Mesendoderm (in vitro differentiated cells): ENCODE measurements at regions not wholly inside any gene's neighbourhood (a gene's known extent, or its start where the extent isn't known, plus 50 kb on each side); places are given as distances from the start of the nearest gene placed in this dataset.

Source experiments
- DNase-seq: peaks from one replicate; pipeline ENCODE4 v3.0.0; 2013
- H2AK5ac ChIP-seq: 2 replicates; pipeline ENCODE4 v1.6.1; 2013; ENCODE audit warnings: low read length, inconsistent platforms
- H2BK120ac ChIP-seq: 2 replicates; pipeline ENCODE4 v1.6.1; 2013; ENCODE audit warnings: low read depth, mild to moderate bottlenecking, low read length, moderate library complexity, mixed read lengths
- H2BK15ac ChIP-seq: replicated peaks from 2 replicates; pipeline ENCODE4 v1.6.1; 2013; ENCODE audit warnings: low read depth, mild to moderate bottlenecking, moderate library complexity
- H2BK5ac ChIP-seq: 2 replicates; pipeline ENCODE4 v1.6.1; 2013; ENCODE audit warnings: low read length, inconsistent platforms
- H3K18ac ChIP-seq: 2 replicates; pipeline ENCODE4 v1.6.1; 2013; ENCODE audit warnings: mild to moderate bottlenecking, low read length, mixed read lengths
- H3K23ac ChIP-seq: one replicate; pipeline ENCODE4 v1.6.1; 2013; ENCODE audit warnings: low read length
- H3K27ac ChIP-seq: 2 replicates; pipeline ENCODE4 v1.5.1; 2013; ENCODE audit warnings: low read depth, mild to moderate bottlenecking, inconsistent platforms, low read length, moderate library complexity
- H3K27me3 ChIP-seq: 2 replicates; pipeline ENCODE4 v1.6.1; 2013; ENCODE audit warnings: low read length, control low read depth, mild to moderate bottlenecking, inconsistent platforms; ENCODE audit not compliant: insufficient read depth, poor library complexity
- H3K36me3 ChIP-seq: 2 replicates; pipeline ENCODE4 v1.6.1; 2013; ENCODE audit warnings: low read length, inconsistent platforms; ENCODE audit not compliant: control insufficient read depth, insufficient read depth
- H3K4ac ChIP-seq: one replicate; pipeline ENCODE4 v1.6.1; 2013; ENCODE audit warnings: low read depth, mild to moderate bottlenecking, low read length, moderate library complexity
- H3K4me1 ChIP-seq: 2 replicates; pipeline ENCODE4 v1.6.1; 2013; ENCODE audit warnings: low read depth, low read length, inconsistent platforms; ENCODE audit not compliant: control insufficient read depth
- H3K4me2 ChIP-seq: 2 replicates; pipeline ENCODE4 v1.6.1; 2013; ENCODE audit warnings: low read length
- H3K4me3 ChIP-seq: 2 replicates; pipeline ENCODE4 v1.5.1; 2013; ENCODE audit warnings: mild to moderate bottlenecking, low read length
- H3K56ac ChIP-seq: one replicate; pipeline ENCODE4 v1.6.1; 2013; ENCODE audit warnings: low read length
- H3K79me1 ChIP-seq: 2 replicates; pipeline ENCODE4 v1.6.1; 2013; ENCODE audit warnings: low read length, inconsistent platforms
- H3K79me2 ChIP-seq: 2 replicates; pipeline ENCODE4 v1.6.1; 2013; ENCODE audit warnings: mild to moderate bottlenecking, low read length; ENCODE audit not compliant: control insufficient read depth, insufficient read depth
- H3K9ac ChIP-seq: 2 replicates; pipeline ENCODE4 v1.6.1; 2013; ENCODE audit warnings: low read length, inconsistent platforms
- H4K5ac ChIP-seq: one replicate; pipeline ENCODE4 v1.6.1; 2013; ENCODE audit warnings: low read length
- H4K8ac ChIP-seq: one replicate; pipeline ENCODE4 v1.6.1; 2013; ENCODE audit warnings: low read depth, mild to moderate bottlenecking, control low read depth, low read length, moderate library complexity
- WGBS: extraction: QIAGEN DNeasy Blood & Tissue Kit; methylation state at CpG from one replicate; pipeline ENCODE4 v1.1.7; 2013; ENCODE audit warnings: low lambda C conversion rate, missing lambda C conversion rate; ENCODE audit not compliant: insufficient coverage; ENCODE audit errors: extremely low coverage; 5-methylcytosine and 5-hydroxymethylcytosine counted together

GRCh38 chr21:35232545-35233176, 183.6 kb upstream of the RUNX1 start:
- Histone ChIP-seq H3K27me3 (no peaks in the 10 kb centered on the region), H3K36me3 (no peaks in the 10 kb centered on the region), H3K4ac (no peak overlapping the region), H2BK5ac (no peak overlapping the region), H3K27ac (no peak overlapping the region), H3K4me3 (no peak overlapping the region), H4K8ac (no peak overlapping the region), H3K23ac (no peak overlapping the region), H3K9ac (no peak overlapping the region), H4K5ac (no peak overlapping the region), H3K56ac (no peak overlapping the region), H2AK5ac (no peak overlapping the region), H3K79me2 (no peaks in the 10 kb centered on the region), H2BK120ac (no peak overlapping the region), H2BK15ac (no peak overlapping the region), H3K4me1 (no peaks in the 10 kb centered on the region), H3K79me1 (no peaks in the 10 kb centered on the region), H3K18ac (no peak overlapping the region), H3K4me2 (no peak overlapping the region)
- peak; percentile 71 for DNase-seq
- WGBS = no CpG with 5 or more reads among the region's 11 CpGs

DNA sequence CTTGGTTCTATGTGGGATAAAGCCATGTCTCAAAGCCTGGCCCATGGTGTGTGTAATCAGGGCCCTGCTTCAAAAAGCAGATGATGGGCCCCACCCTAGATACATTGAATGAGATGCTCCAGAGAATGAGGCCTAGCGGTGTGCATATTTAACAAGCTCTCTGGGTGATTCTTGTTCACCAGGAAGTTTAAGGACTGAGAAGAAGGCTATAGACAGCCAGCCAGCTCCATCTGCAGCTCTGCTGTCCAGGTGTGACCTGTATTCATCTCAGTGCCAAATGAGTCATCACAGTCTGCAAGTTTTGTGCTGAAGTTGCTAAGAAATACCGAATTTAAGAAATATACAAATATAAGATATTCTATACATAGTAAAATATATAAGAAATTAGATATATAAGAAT, 182.0 kb upstream of the RUNX1 start:
- Histone ChIP-seq H4K8ac (no peak overlapping the region), H3K56ac (no peak overlapping the region), H2BK5ac (no peak overlapping the region), H4K5ac (no peak overlapping the region), H3K9ac (no peak overlapping the region), H3K27me3 (no peaks in the 10 kb centered on the region), H3K27ac (no peak overlapping the region), H3K4ac (no peak overlapping the region), H3K36me3 (no peaks in the 10 kb centered on the region), H2BK120ac (no peak overlapping the region), H2AK5ac (no peak overlapping the region), H3K4me2 (no peak overlapping the region), H3K4me3 (no peak overlapping the region), H3K18ac (no peak overlapping the region), H3K23ac (no peak overlapping the region), H3K79me2 (no peaks in the 10 kb centered on the region), H2BK15ac (no peak overlapping the region), H3K79me1 (no peaks in the 10 kb centered on the region), H3K4me1 (no peaks in the 10 kb centered on the region)
- WGBS = no CpG with 5 or more reads among the region's 2 CpGs
- no peak for DNase-seq

DNA sequence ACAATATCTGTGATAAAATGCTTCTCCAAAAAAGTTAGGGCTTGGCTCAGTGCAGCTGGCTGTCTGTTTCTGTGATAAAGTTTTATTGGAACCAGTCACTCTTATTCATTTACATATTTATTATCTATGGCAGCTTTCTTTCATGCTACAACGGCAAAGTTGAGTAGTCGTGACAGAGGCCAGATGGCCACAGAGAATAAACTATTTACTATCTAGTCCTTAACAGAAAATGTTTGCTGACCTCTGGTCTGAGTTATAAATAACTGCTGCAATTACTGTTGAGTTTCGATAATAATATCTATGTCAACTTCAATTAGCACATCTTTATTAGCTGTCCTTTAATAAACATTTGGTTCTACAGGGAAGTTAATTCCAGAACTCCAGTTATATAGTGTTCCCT, 180.2 kb upstream of the RUNX1 start:
- no peak overlapping the region for H4K5ac ChIP-seq
- WGBS = no CpG with 5 or more reads among the region's 3 CpGs
- H2BK120ac ChIP-seq = no peak overlapping the region
- no peak overlapping the region for H3K9ac ChIP-seq
- H3K23ac ChIP-seq = no peak overlapping the region
- H3K4ac ChIP-seq = no peak overlapping the region
- no peaks in the 10 kb centered on the region for H3K79me1 ChIP-seq
- H3K27me3 ChIP-seq = no peaks in the 10 kb centered on the region
- H3K4me1 ChIP-seq = no peaks in the 10 kb centered on the region
- H3K4me3 ChIP-seq = no peak overlapping the region
- H2BK5ac ChIP-seq = no peak overlapping the region
- no peak overlapping the region for H3K56ac ChIP-seq
- H3K18ac ChIP-seq = no peak overlapping the region
- H4K8ac ChIP-seq = no peak overlapping the region
- no peak overlapping the region for H2AK5ac ChIP-seq
- H3K27ac ChIP-seq = no peak overlapping the region
- H3K36me3 ChIP-seq = no peaks in the 10 kb centered on the region
- no peak overlapping the region for H2BK15ac ChIP-seq
- no peak for DNase-seq
- H3K4me2 ChIP-seq = no peak overlapping the region
- no peaks in the 10 kb centered on the region for H3K79me2 ChIP-seq

- H3K36me3 ChIP-seq = no peaks in the 10 kb centered on the region
- no peak for DNase-seq
- no peak overlapping the region for H3K18ac ChIP-seq
- H3K56ac ChIP-seq = no peak overlapping the region
- no peak overlapping the region for H2AK5ac ChIP-seq
- no peak overlapping the region for H3K27ac ChIP-seq
- H3K4ac ChIP-seq = no peak overlapping the region
- H4K8ac ChIP-seq = no peak overlapping the region
- no peaks in the 10 kb centered on the region for H3K79me2 ChIP-seq
- H3K27me3 ChIP-seq = no peaks in the 10 kb centered on the region
- no CpG with 5 or more reads among the region's 5 CpGs for WGBS
- H4K5ac ChIP-seq = no peak overlapping the region
- no peak overlapping the region for H2BK120ac ChIP-seq
- no peak overlapping the region for H3K9ac ChIP-seq
- H3K4me2 ChIP-seq = no peak overlapping the region
- H2BK15ac ChIP-seq = no peak overlapping the region
- H3K4me3 ChIP-seq = no peak overlapping the region
- no peak overlapping the region for H3K23ac ChIP-seq
- H3K4me1 ChIP-seq = no peaks in the 10 kb centered on the region
- H2BK5ac ChIP-seq = no peak overlapping the region
- H3K79me1 ChIP-seq = no peaks in the 10 kb centered on the region
These were observed 178.7 kb upstream of the RUNX1 start for GRCh38 chr21:35227786-35228185.

DNA sequence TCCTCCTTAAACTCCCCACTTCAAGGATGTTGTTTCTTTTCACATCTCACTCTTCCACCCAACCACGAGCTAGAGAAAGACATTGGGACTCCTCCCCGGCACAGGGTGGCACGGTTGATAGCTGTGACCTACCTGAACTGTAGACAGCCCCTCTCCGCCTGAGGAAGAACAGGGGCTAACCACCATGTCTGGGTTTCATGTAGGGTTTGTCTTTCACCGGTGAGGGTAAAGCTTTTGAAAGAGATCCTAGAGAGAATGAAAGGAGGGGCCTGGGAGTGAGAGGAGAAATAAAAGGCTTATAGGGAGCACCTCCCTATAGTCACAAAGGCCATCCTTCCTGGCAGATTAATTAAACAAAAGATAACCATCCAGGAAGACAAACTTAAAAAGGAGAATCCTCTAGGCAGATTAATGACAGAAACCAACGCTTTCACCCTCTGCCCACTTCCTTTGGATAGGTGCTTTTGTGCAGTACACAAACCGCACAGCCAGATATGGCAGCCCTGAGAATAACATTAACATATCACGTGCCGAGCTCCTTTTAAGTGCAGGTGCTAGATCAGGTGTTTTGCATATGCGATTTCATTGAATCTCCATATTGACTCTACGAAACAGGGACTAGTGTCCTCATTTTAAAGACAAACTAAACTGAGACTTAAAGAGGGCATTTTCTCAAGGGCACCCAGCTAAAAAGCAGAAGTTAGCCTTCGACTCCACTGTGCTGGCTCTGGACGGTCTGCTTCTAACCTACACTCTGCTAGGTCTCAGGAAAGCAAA, 178.1 kb upstream of the RUNX1 start:
- no peak overlapping the region for H3K23ac ChIP-seq
- no peak overlapping the region for H3K4me2 ChIP-seq
- no peaks in the 10 kb centered on the region for H3K36me3 ChIP-seq
- no peaks in the 10 kb centered on the region for H3K27me3 ChIP-seq
- no peaks in the 10 kb centered on the region for H3K4me1 ChIP-seq
- H3K4ac ChIP-seq = no peak overlapping the region
- H3K9ac ChIP-seq = no peak overlapping the region
- no peak overlapping the region for H3K4me3 ChIP-seq
- no peak overlapping the region for H2BK15ac ChIP-seq
- H3K79me2 ChIP-seq = no peaks in the 10 kb centered on the region
- no CpG with 5 or more reads among the region's 13 CpGs for WGBS
- no peak overlapping the region for H3K27ac ChIP-seq
- no peak overlapping the region for H3K18ac ChIP-seq
- no peak overlapping the region for H2AK5ac ChIP-seq
- no peaks in the 10 kb centered on the region for H3K79me1 ChIP-seq
- DNase-seq = no peak
- no peak overlapping the region for H3K56ac ChIP-seq
- H2BK5ac ChIP-seq = no peak overlapping the region
- no peak overlapping the region for H2BK120ac ChIP-seq
- no peak overlapping the region for H4K8ac ChIP-seq
- no peak overlapping the region for H4K5ac ChIP-seq
